Lung (tissue), 11 donors: ENCODE measurements at regions not wholly inside any gene's neighbourhood (a gene's known extent, or its start where the extent isn't known, plus 50 kb on each side); places are given as distances from the start of the nearest gene placed in this dataset.

Source experiments
- ATAC-seq: fragments of 200-7000 bp; cut with Tn5 transposase; one replicate; pipeline ENCODE4 v1.9.1; 2020; ENCODE audit warnings: moderate number of reproducible peaks; ENCODE audit not compliant: insufficient read depth, low FRiP score
- DNase-seq, 3 donors: peaks; one replicate each; pipeline ENCODE4 v3.0.0-alpha.2; 2013 to 2017
- H3K27ac ChIP-seq, 2 donors: one replicate each; pipeline ENCODE4 v1.5.1; 2013; ENCODE audit warnings: mild to moderate bottlenecking in 2 of 2, moderate library complexity in 2 of 2, control low read depth in 1 of 2, inconsistent platforms in 1 of 2, low read depth in 1 of 2, low read length in 1 of 2
- H3K27me3 ChIP-seq, 3 donors: one replicate each; pipeline ENCODE4 v1.5.1; 2013; ENCODE audit warnings: low read length in 2 of 3; ENCODE audit not compliant: control insufficient read depth in 3 of 3, insufficient read depth in 3 of 3
- H3K36me3 ChIP-seq, 4 donors: one replicate each; pipeline ENCODE4 v1.5.1; 2013; ENCODE audit warnings: low read length in 4 of 4, mild to moderate bottlenecking in 1 of 4, moderate library complexity in 1 of 4; ENCODE audit not compliant: control insufficient read depth in 4 of 4, insufficient read depth in 4 of 4
- H3K4me1 ChIP-seq, 5 donors: one replicate each; pipeline ENCODE4 v1.5.1; 2013; ENCODE audit warnings: low read length in 5 of 5, mild to moderate bottlenecking in 2 of 5, moderate library complexity in 1 of 5; ENCODE audit not compliant: control insufficient read depth in 5 of 5, insufficient read depth in 5 of 5
- H3K4me3 ChIP-seq: one replicate; pipeline ENCODE4 v1.5.1; 2013; ENCODE audit warnings: mild to moderate bottlenecking, control low read depth, moderate library complexity
- H3K9ac ChIP-seq, 2 donors: one replicate each; pipeline ENCODE4 v1.5.1; 2013; ENCODE audit warnings: low read length in 2 of 2, control low read depth in 1 of 2; ENCODE audit not compliant: insufficient read depth in 1 of 2
- H3K9me3 ChIP-seq, 4 donors: one replicate each; pipeline ENCODE4 v1.5.1; 2013; ENCODE audit warnings: low read length in 3 of 4, mild to moderate bottlenecking in 1 of 4, moderate library complexity in 1 of 4; ENCODE audit not compliant: control insufficient read depth in 4 of 4, insufficient read depth in 3 of 4
- CTCF ChIP-seq: IDR thresholded peaks from 2 replicates; pipeline ENCODE4 v1.5.1; 2012; ENCODE audit warnings: mild to moderate bottlenecking; ENCODE audit errors: control extremely low read depth, extremely low read depth
- WGBS, 2 donors: extraction: QIAGEN DNeasy Blood & Tissue Kit; methylation state at CpG; one replicate each; pipeline ENCODE4 v1.1.7; 2013; 5-methylcytosine and 5-hydroxymethylcytosine counted together
- donor health status: control.
- donor health status: control.
- donor health status: Bipolar disorder and iron deficiency.
- donor health status: healthy.
- donor health status: DM: yes; HTN: yes; CAD: no.

GRCh38 chr5:172581315-172581714 is 59.7 kb upstream of the NEURL1B start:
- WGBS, 2 donors: 33 to 45% methylated on average over 3 to 4 of the region's 4 CpGs
- Histone ChIP-seq H3K27ac (no peak overlapping the region), H3K4me1 (peaks cover 3 to 43% (median 12%) of the 10 kb centered on the region in 5 donors), H3K9ac (no peak overlapping the region), H3K27me3 (no peaks in the 10 kb centered on the region), H3K4me3 (no peak overlapping the region), H3K36me3 (no peaks in the 10 kb centered on the region), H3K9me3 (no peaks in the 10 kb centered on the region)
- ATAC-seq (no peak), DNase-seq (no peak)
- no peak for TF ChIP-seq CTCF

- Histone ChIP-seq H3K4me1 (peaks cover 3 to 45% (median 22%) of the 10 kb centered on the region in 5 donors), H3K27me3 (no peaks in the 10 kb centered on the region), H3K9me3 (no peaks in the 10 kb centered on the region), H3K27ac (no peak overlapping the region), H3K36me3 (no peaks in the 10 kb centered on the region), H3K9ac (no peak overlapping the region), H3K4me3 (no peak overlapping the region)
- WGBS, 2 donors: 81 to 93% methylated on average over 5 of the region's 5 CpGs
- no peak for TF ChIP-seq CTCF
- DNase-seq: no peak
- ATAC-seq: no peak
Measured at GRCh38 chr5:172579403-172579990, 61.6 kb upstream of the NEURL1B start.

- DNase-seq (no peak), ATAC-seq (no peak)
- 81 to 91% methylated on average over 7 of the region's 7 CpGs for WGBS, 2 donors
- Histone ChIP-seq H3K9me3 (peaks cover 0 to 3% (median 1%) of the 10 kb centered on the region in 4 donors), H3K9ac (no peak overlapping the region), H3K4me1 (peaks cover 0 to 37% (median 17%) of the 10 kb centered on the region in 5 donors), H3K36me3 (no peaks in the 10 kb centered on the region), H3K4me3 (no peak overlapping the region), H3K27ac (no peak overlapping the region), H3K27me3 (no peaks in the 10 kb centered on the region)
- no peak for TF ChIP-seq CTCF
Measured at GRCh38 chr5:172577267-172577909, 63.7 kb upstream of the NEURL1B start.
